Mucosa of descending colon (tissue), 3 donors: ENCODE measurements at regions not wholly inside any gene's neighbourhood (a gene's known extent, or its start where the extent isn't known, plus 50 kb on each side); places are given as distances from the start of the nearest gene placed in this dataset.

Experiments used
- ATAC-seq: fragments of 200-7000 bp; cut with Tn5 transposase; one replicate; pipeline ENCODE4 v1.9.1; 2020; ENCODE audit warnings: mild to moderate bottlenecking, moderate library complexity
- DNase-seq, 3 donors: peaks; one replicate each; pipeline ENCODE4 v3.0.0-alpha.2; 2020
- H3K36me3 ChIP-seq: fragments of 200-600 bp; one replicate; pipeline ENCODE4 v1.8.0; 2021; ENCODE audit warnings: low read depth, mild to moderate bottlenecking
- H3K4me1 ChIP-seq: fragments of 200-600 bp; one replicate; pipeline ENCODE4 v1.8.0; 2021; ENCODE audit warnings: low read depth, mild to moderate bottlenecking
- H3K4me3 ChIP-seq: fragments of 200-600 bp; one replicate; pipeline ENCODE4 v1.8.0; 2021; ENCODE audit warnings: mild to moderate bottlenecking
- H3K9me3 ChIP-seq: fragments of 200-600 bp; one replicate; pipeline ENCODE4 v1.8.0; 2021; ENCODE audit warnings: mild to moderate bottlenecking
- CTCF ChIP-seq: fragments of 200-600 bp; IDR thresholded peaks from one replicate; pipeline ENCODE4 v1.8.0; 2022; ENCODE audit warnings: antibody characterized with exemption, mild to moderate bottlenecking
- intact Hi-C, 2 donors: fragments of 100-400 bp; cut with DNase I in 1 of 2; cut with micrococcal nuclease in 1 of 2; formaldehyde crosslinking; loops; one replicate each; pipeline versions ENCODE4 v1.11.0 to v1.11.1; 2022; cut with DNase I, micrococcal nuclease
- donor health status: DM: no; HTN: no; CAD: no; lungs with moderate emphysema.
- donor health status: DM: no; HTN: no; CAD: no.
- donor health status: DM: no; HTN: yes; CAD: no.

GRCh38 chr6:164106345-164106769 is 691.8 kb downstream of the QKI start:
- Histone ChIP-seq H3K36me3 (no peaks in the 10 kb centered on the region), H3K9me3 (peaks cover 34% of the 10 kb centered on the region), H3K4me3 (no peak overlapping the region), H3K4me1 (no peaks in the 10 kb centered on the region)
- intact Hi-C loops = no loop called here
- ATAC-seq = no peak
- TF ChIP-seq CTCF = no peak
- DNase-seq = no peak

GRCh38 chr6:164105705-164106104 is 691.2 kb downstream of the QKI start:
- Histone ChIP-seq H3K9me3 (peaks cover 31% of the 10 kb centered on the region), H3K36me3 (no peaks in the 10 kb centered on the region), H3K4me3 (no peak overlapping the region), H3K4me1 (no peaks in the 10 kb centered on the region)
- ATAC-seq (no peak), DNase-seq (no peak)
- TF ChIP-seq CTCF = no peak
- intact Hi-C loops = no loop called here

- Histone ChIP-seq H3K4me3 (no peak overlapping the region), H3K36me3 (no peaks in the 10 kb centered on the region), H3K9me3 (peaks cover 29% of the 10 kb centered on the region), H3K4me1 (no peaks in the 10 kb centered on the region)
- DNase-seq = no peak
- no peak for TF ChIP-seq CTCF
- no peak for ATAC-seq
- intact Hi-C loops = no loop called here
These were observed 689.9 kb downstream of the QKI start for GRCh38 chr6:164104432-164104831.

GRCh38 chr6:164102693-164103092 is 688.2 kb downstream of the QKI start:
- TF ChIP-seq CTCF = no peak
- ATAC-seq (no peak), DNase-seq (no peak)
- intact Hi-C loops = no loop called here
- Histone ChIP-seq H3K4me3 (no peak overlapping the region), H3K9me3 (peaks cover 27% of the 10 kb centered on the region), H3K36me3 (no peaks in the 10 kb centered on the region), H3K4me1 (no peaks in the 10 kb centered on the region)

GRCh38 chr6:164101859-164102258 is 687.3 kb downstream of the QKI start:
- TF ChIP-seq CTCF = no peak
- Histone ChIP-seq H3K36me3 (no peaks in the 10 kb centered on the region), H3K4me3 (no peak overlapping the region), H3K9me3 (peaks cover 29% of the 10 kb centered on the region), H3K4me1 (no peaks in the 10 kb centered on the region)
- intact Hi-C loops = no loop called here
- no peak for DNase-seq
- no peak for ATAC-seq

- H3K36me3 ChIP-seq = no peaks in the 10 kb centered on the region
- H3K4me1 ChIP-seq = no peaks in the 10 kb centered on the region
- peaks cover 22% of the 10 kb centered on the region for H3K9me3 ChIP-seq
- ATAC-seq (no peak), DNase-seq (no peak)
- intact Hi-C loops = no loop called here
- H3K4me3 ChIP-seq = no peak overlapping the region
- no peak for TF ChIP-seq CTCF
These were observed 684.8 kb downstream of the QKI start for GRCh38 chr6:164099269-164099865.
